Uterus (tissue), 2 donors: ENCODE measurements at regions not wholly inside any gene's neighbourhood (a gene's known extent, or its start where the extent isn't known, plus 50 kb on each side); places are given as distances from the start of the nearest gene placed in this dataset.
"Not testable (repeated sequence)": the region's sequence is repeated elsewhere in the genome, so short reads cannot be mapped to it uniquely, and the experiment has no call there.

Experiments
- CTCF ChIP-seq, 4 experiments: fragments of 200-600 bp in 2 of 4; fragments of 450-650 bp in 2 of 4; sonication (generic) in 2 of 4; IDR thresholded peaks; one replicate each; pipeline ENCODE4 v1.5.1; 2016 to 2019; ENCODE audit warnings: antibody characterized with exemption in 4 of 4, mild to moderate bottlenecking in 2 of 4, moderate library complexity in 1 of 4
- POLR2A ChIP-seq, 2 donors: fragments of 450-650 bp; IDR thresholded peaks; one replicate each; pipeline ENCODE4 v1.6.1; 2016; ENCODE audit warnings: antibody characterized with exemption in 2 of 2, mild to moderate bottlenecking in 1 of 2, moderate library complexity in 1 of 2

GRCh38 chr1:120565396-120565795, 150.6 kb downstream of the NBPF8 start:
- not testable (repeated sequence) for TF ChIP-seq CTCF, POLR2A (IDR thresholded peaks at IDR 0.05)
